ENCODE measurements at regions not wholly inside any gene's neighbourhood (a gene's known extent, or its start where the extent isn't known, plus 50 kb on each side); places are given as distances from the start of the nearest gene placed in this dataset.

GRCh38 chr3:148073721-148074456 lies 623.8 kb upstream of the AGTR1 start:
- no peaks in the 10 kb centered on the region for H3K36me3 ChIP-seq (ENCODE audit: insufficient read depth, low read length)
- H3K4me3 ChIP-seq (ENCODE audit: low read length), result no peak overlapping the region
- H3K27me3 ChIP-seq (ENCODE audit: insufficient read depth, low read depth, low read length), result no peaks in the 10 kb centered on the region
- no peak overlapping the region for H3K4me2 ChIP-seq (ENCODE audit: low read length)
- H3K79me2 ChIP-seq (replicated peaks; ENCODE audit: insufficient read depth, low read length), result peaks cover 7% of the 10 kb centered on the region
- no peaks in the 10 kb centered on the region for H4K20me1 ChIP-seq (ENCODE audit: insufficient read depth)
- no peak overlapping the region for H3K9ac ChIP-seq (ENCODE audit: low read length)
- no peak for TF ChIP-seq RAD21 (conservative IDR thresholded peaks at IDR 0.05)
- H3K9me3 ChIP-seq (ENCODE audit: low read length), result no peaks in the 10 kb centered on the region
- H3K27ac ChIP-seq (ENCODE audit: low read length), result no peak overlapping the region
- H3F3A ChIP-seq (ENCODE audit: insufficient read depth, low read length, poor library complexity, severe bottlenecking), result no peaks in the 10 kb centered on the region
- no peaks in the 10 kb centered on the region for H3K9me2 ChIP-seq (ENCODE audit: insufficient read depth, low read length)
- H2AFZ ChIP-seq (ENCODE audit: low read depth, low read length), result no peak overlapping the region

- Histone ChIP-seq H3K4me2 (ENCODE audit: low read length) (no peak overlapping the region), H3K27me3 (ENCODE audit: insufficient read depth, low read depth, low read length) (no peaks in the 10 kb centered on the region), H4K20me1 (ENCODE audit: insufficient read depth) (no peaks in the 10 kb centered on the region), H3K9ac (ENCODE audit: low read length) (no peak overlapping the region), H3F3A (ENCODE audit: insufficient read depth, low read length, poor library complexity, severe bottlenecking) (no peaks in the 10 kb centered on the region), H3K9me2 (ENCODE audit: insufficient read depth, low read length) (no peaks in the 10 kb centered on the region), H3K4me3 (ENCODE audit: low read length) (no peak overlapping the region), H2AFZ (ENCODE audit: low read depth, low read length) (no peak overlapping the region), H3K36me3 (ENCODE audit: insufficient read depth, low read length) (no peaks in the 10 kb centered on the region), H3K27ac (ENCODE audit: low read length) (peak overlapping the region; percentile 42), H3K79me2 (replicated peaks; ENCODE audit: insufficient read depth, low read length) (peaks cover 7% of the 10 kb centered on the region), H3K9me3 (ENCODE audit: low read length) (no peaks in the 10 kb centered on the region)
- no peak for TF ChIP-seq RAD21 (conservative IDR thresholded peaks at IDR 0.05)
- TF ChIP-seq CTCF (IDR thresholded peaks at IDR 0.05; ENCODE audit: poor library complexity, severe bottlenecking), result no peak
- TF ChIP-seq TAF1 (IDR thresholded peaks at IDR 0.05; ENCODE audit: low read depth), result no peak
- TF ChIP-seq EZH2 (IDR thresholded peaks at IDR 0.05; ENCODE audit: borderline replicate concordance, insufficient read depth, low read length, poor library complexity, severe bottlenecking), result no peak
- no peak for TF ChIP-seq REST (IDR thresholded peaks at IDR 0.05; ENCODE audit: borderline replicate concordance)
- no peak for TF ChIP-seq MXI1 (conservative IDR thresholded peaks at IDR 0.05; ENCODE audit: poor library complexity, severe bottlenecking)
- no peak for TF ChIP-seq SMC3 (conservative IDR thresholded peaks at IDR 0.05; ENCODE audit: poor library complexity)
- no peak for TF ChIP-seq EP300 (conservative IDR thresholded peaks at IDR 0.05; ENCODE audit: poor library complexity, severe bottlenecking)
- TF ChIP-seq POLR2AphosphoS5 (IDR thresholded peaks at IDR 0.05), result no peak
These were observed 622.8 kb upstream of the AGTR1 start for GRCh38 chr3:148074946-148075345.
